ENCODE measurements at regions not wholly inside any gene's neighbourhood (a gene's known extent, or its start where the extent isn't known, plus 50 kb on each side); places are given as distances from the start of the nearest gene placed in this dataset.
"Not testable (repeated sequence)": the region's sequence is repeated elsewhere in the genome, so short reads cannot be mapped to it uniquely, and the experiment has no call there.

DNA sequence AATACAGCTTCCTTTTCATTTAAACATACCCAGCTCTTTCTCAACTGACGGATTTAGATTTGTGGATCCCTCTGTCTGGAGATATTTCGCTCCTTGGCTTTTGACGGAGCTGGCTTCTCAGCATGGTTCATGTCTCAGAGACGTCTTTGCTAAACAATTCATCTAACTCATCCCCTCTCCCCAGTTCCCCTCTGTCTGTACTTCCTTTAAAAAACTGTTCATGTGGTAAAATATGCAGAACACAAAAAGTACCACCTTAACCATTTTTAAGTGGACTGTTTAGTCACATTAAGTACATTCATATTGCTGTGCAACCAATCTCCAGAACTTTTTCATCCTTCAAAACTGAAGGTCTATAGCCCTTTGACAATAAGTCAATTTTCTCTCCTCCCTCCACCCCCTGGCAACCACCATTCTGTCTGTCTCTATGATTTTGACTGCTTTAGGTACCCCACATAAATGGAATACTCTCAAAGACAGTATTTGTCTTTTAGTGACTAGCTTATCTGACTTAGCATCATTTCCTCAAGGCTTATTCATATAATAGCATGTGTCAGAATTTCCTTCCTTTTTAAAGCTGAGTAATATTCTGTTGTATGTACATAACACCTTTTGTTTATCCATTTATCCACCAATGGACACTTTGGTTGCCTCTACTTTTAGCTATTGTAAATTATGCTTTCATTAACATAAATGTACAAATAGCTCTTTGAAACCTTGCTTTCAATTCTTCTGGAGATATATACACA, 399.8 kb upstream of the SOX5 start:
- H3K4me2 ChIP-seq (ENCODE audit: low read length) = no peak overlapping the region
- no peak overlapping the region for H2AFZ ChIP-seq (ENCODE audit: low read length)
- H3K36me3 ChIP-seq (ENCODE audit: insufficient read depth, low read length) = no peaks in the 10 kb centered on the region
- H3K4me3 ChIP-seq (ENCODE audit: low read depth, low read length, poor library complexity, severe bottlenecking) = no peak overlapping the region
- H3K9me2 ChIP-seq (ENCODE audit: low read depth, low read length) = no peaks in the 10 kb centered on the region
- H3F3A ChIP-seq (ENCODE audit: insufficient read depth, low read length) = no peaks in the 10 kb centered on the region
- no peak overlapping the region for H3K27ac ChIP-seq (ENCODE audit: low read depth, low read length, poor library complexity, severe bottlenecking)
- no peaks in the 10 kb centered on the region for H3K4me1 ChIP-seq (ENCODE audit: insufficient read depth, low read length, severe bottlenecking)
- no peaks in the 10 kb centered on the region for H4K20me1 ChIP-seq (ENCODE audit: insufficient read depth, low read length)
- no peaks in the 10 kb centered on the region for H3K27me3 ChIP-seq (ENCODE audit: insufficient read depth, low read length)
- H3K9me3 ChIP-seq (ENCODE audit: low read length) = no peaks in the 10 kb centered on the region
- H3K79me2 ChIP-seq (ENCODE audit: insufficient read depth, low read length) = no peaks in the 10 kb centered on the region
- TF ChIP-seq EZH2 (IDR thresholded peaks at IDR 0.05; ENCODE audit: borderline replicate concordance, low read length) = no peak
- TF ChIP-seq CTCF (IDR thresholded peaks at IDR 0.05; ENCODE audit: low read length) = no peak
- H3K9ac ChIP-seq (ENCODE audit: low read length) = no peak overlapping the region

DNA sequence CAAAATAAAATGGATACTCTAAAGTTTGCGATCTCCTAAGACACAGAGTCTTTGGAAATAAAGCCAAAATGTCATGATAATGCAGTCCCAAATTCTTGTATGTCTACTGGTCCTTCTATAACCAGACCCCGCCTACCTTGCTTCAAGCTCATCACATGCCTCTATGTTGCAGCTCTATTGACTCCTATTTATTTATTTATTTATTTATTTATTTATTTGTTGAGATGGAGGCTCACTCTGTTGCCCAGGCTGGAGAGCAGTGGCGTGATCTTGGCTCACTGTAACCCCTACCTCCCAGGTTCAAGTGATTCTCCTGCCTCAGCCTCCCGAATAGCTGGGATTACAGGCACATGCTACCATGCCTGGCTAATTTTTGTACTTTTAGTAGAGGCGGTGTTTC, 398.7 kb upstream of the SOX5 start:
- H3F3A ChIP-seq (ENCODE audit: insufficient read depth, low read length); H3K9ac ChIP-seq (ENCODE audit: low read length); H2AFZ ChIP-seq (ENCODE audit: low read length); H3K9me2 ChIP-seq (ENCODE audit: low read depth, low read length); H3K79me2 ChIP-seq (ENCODE audit: insufficient read depth, low read length); H3K27ac ChIP-seq (ENCODE audit: low read depth, low read length, poor library complexity, severe bottlenecking); H3K9me3 ChIP-seq (ENCODE audit: low read length); H3K36me3 ChIP-seq (ENCODE audit: insufficient read depth, low read length); H3K4me3 ChIP-seq (ENCODE audit: low read depth, low read length, poor library complexity, severe bottlenecking); H3K27me3 ChIP-seq (ENCODE audit: insufficient read depth, low read length); H3K4me1 ChIP-seq (ENCODE audit: insufficient read depth, low read length, severe bottlenecking); H3K4me2 ChIP-seq (ENCODE audit: low read length); H4K20me1 ChIP-seq (ENCODE audit: insufficient read depth, low read length): not testable (repeated sequence)

- H3K4me2 ChIP-seq (ENCODE audit: low read length) = no peak overlapping the region
- H3K9me2 ChIP-seq (ENCODE audit: low read depth, low read length) = no peaks in the 10 kb centered on the region
- H3F3A ChIP-seq (ENCODE audit: insufficient read depth, low read length) = no peaks in the 10 kb centered on the region
- H2AFZ ChIP-seq (ENCODE audit: low read length) = no peak overlapping the region
- TF ChIP-seq EZH2 (IDR thresholded peaks at IDR 0.05; ENCODE audit: borderline replicate concordance, low read length) (no peak), CTCF (IDR thresholded peaks at IDR 0.05; ENCODE audit: low read length) (no peak)
- no peak overlapping the region for H3K27ac ChIP-seq (ENCODE audit: low read depth, low read length, poor library complexity, severe bottlenecking)
- no peak overlapping the region for H3K4me3 ChIP-seq (ENCODE audit: low read depth, low read length, poor library complexity, severe bottlenecking)
- H3K9me3 ChIP-seq (ENCODE audit: low read length) = no peaks in the 10 kb centered on the region
- H3K9ac ChIP-seq (ENCODE audit: low read length) = no peak overlapping the region
- H3K79me2 ChIP-seq (ENCODE audit: insufficient read depth, low read length) = no peaks in the 10 kb centered on the region
- H4K20me1 ChIP-seq (ENCODE audit: insufficient read depth, low read length) = no peaks in the 10 kb centered on the region
- no peaks in the 10 kb centered on the region for H3K36me3 ChIP-seq (ENCODE audit: insufficient read depth, low read length)
- no peaks in the 10 kb centered on the region for H3K27me3 ChIP-seq (ENCODE audit: insufficient read depth, low read length)
- H3K4me1 ChIP-seq (ENCODE audit: insufficient read depth, low read length, severe bottlenecking) = no peaks in the 10 kb centered on the region
Measured at GRCh38 chr12:24328261-24328660, 378.8 kb upstream of the SOX5 start.

GRCh38 chr12:24325331-24325730, 375.9 kb upstream of the SOX5 start:
- no peaks in the 10 kb centered on the region for H3K79me2 ChIP-seq (ENCODE audit: insufficient read depth, low read length)

More at GRCh38 chr12:24325331-24325730, 375.9 kb upstream of the SOX5 start:
- no peak for TF ChIP-seq CTCF (IDR thresholded peaks at IDR 0.05; ENCODE audit: low read length)
- no peak for TF ChIP-seq EZH2 (IDR thresholded peaks at IDR 0.05; ENCODE audit: borderline replicate concordance, low read length)
- H3K4me1 ChIP-seq (ENCODE audit: insufficient read depth, low read length, severe bottlenecking) = no peaks in the 10 kb centered on the region
- no peaks in the 10 kb centered on the region for H3K27me3 ChIP-seq (ENCODE audit: insufficient read depth, low read length)
- H3K9ac ChIP-seq (ENCODE audit: low read length) = no peak overlapping the region
- no peak overlapping the region for H3K4me2 ChIP-seq (ENCODE audit: low read length)
- H3K4me3 ChIP-seq (ENCODE audit: low read depth, low read length, poor library complexity, severe bottlenecking) = no peak overlapping the region
- no peaks in the 10 kb centered on the region for H3K9me3 ChIP-seq (ENCODE audit: low read length)
- H3K9me2 ChIP-seq (ENCODE audit: low read depth, low read length) = no peaks in the 10 kb centered on the region
- H3K36me3 ChIP-seq (ENCODE audit: insufficient read depth, low read length) = no peaks in the 10 kb centered on the region
- no peaks in the 10 kb centered on the region for H4K20me1 ChIP-seq (ENCODE audit: insufficient read depth, low read length)
- H2AFZ ChIP-seq (ENCODE audit: low read length) = no peak overlapping the region
- H3F3A ChIP-seq (ENCODE audit: insufficient read depth, low read length) = no peaks in the 10 kb centered on the region
- H3K27ac ChIP-seq (ENCODE audit: low read depth, low read length, poor library complexity, severe bottlenecking) = no peak overlapping the region
